GM12878 (cell line): ENCODE measurements at regions not wholly inside any gene's neighbourhood (a gene's known extent, or its start where the extent isn't known, plus 50 kb on each side); places are given as distances from the start of the nearest gene placed in this dataset.

Experiments
- ATAC-seq: fragments of 200-7000 bp; cut with Tn5 transposase; 3 replicates; pipeline ENCODE4 v1.9.1; 2020; ENCODE audit warnings: mild to moderate bottlenecking, moderate library complexity
- BruUV-seq: library from RNA; stranded (reverse); fragments of 400-500 nt; replicated peaks from 2 replicates; lab custom pipeline; 2021; lab: Mats Ljungman, UMichigan
- CTCF ChIA-PET: fragments of 300-600 bp; sonication (Branson Sonifier 250); formaldehyde crosslinking; extraction: SDS; loops from one replicate; lab custom pipeline; 2021; ENCODE audit warnings: inconsistent platforms; lab: Yijun Ruan, JAX
- POLR2A ChIA-PET: fragments of 350-600 bp; formaldehyde crosslinking; extraction: SDS; loops from one replicate; lab custom pipeline; 2021; ENCODE audit warnings: inconsistent platforms; lab: Charles Lee
- RAD21 ChIA-PET: fragments of 300-600 bp; sonication (Branson Sonifier 250); formaldehyde crosslinking; loops from one replicate; lab custom pipeline; 2023; ENCODE audit warnings: antibody characterized with exemption; ENCODE audit not compliant: unreplicated experiment; lab: Charles Lee
- SMC1A ChIA-PET: fragments of 300-600 bp; sonication (Branson Sonifier 250); formaldehyde crosslinking; loops from one replicate; lab custom pipeline; 2023; ENCODE audit not compliant: unreplicated experiment, uncharacterized antibody; lab: Charles Lee
- DNase-seq: peaks from one replicate; pipeline ENCODE4 v3.0.0-alpha.2; 2011; ENCODE audit warnings: low read depth, low spot score
- FAIRE-seq: peaks from 3 replicates; lab custom pipeline; 2011; peaks lifted over from hg19 to GRCh38; lab: Jason Lieb, UNC
- H2AFZ ChIP-seq: 2 replicates; pipeline ENCODE4 v1.6.0; 2011; ENCODE audit warnings: low read depth, low read length, control low read depth; ENCODE audit not compliant: control insufficient read depth
- H3K27ac ChIP-seq: 2 replicates; pipeline ENCODE4 v1.5.1; 2011; ENCODE audit warnings: control low read depth; ENCODE audit not compliant: control insufficient read depth, insufficient read depth
- H3K27me3 ChIP-seq, 2 experiments: replicated peaks in 1 of 2; 2 replicates each; pipeline versions ENCODE4 v1.6.0 to v1.6.1; 2011; ENCODE audit warnings: low read length in 1 of 2; ENCODE audit not compliant: control insufficient read depth in 2 of 2, insufficient read depth in 2 of 2
- H3K36me3 ChIP-seq, 2 experiments: 2 replicates each; pipeline ENCODE4 v1.5.1; 2011; ENCODE audit warnings: low read length in 1 of 2; ENCODE audit not compliant: control insufficient read depth in 2 of 2, insufficient read depth in 2 of 2
- H3K4me1 ChIP-seq: 2 replicates; pipeline ENCODE4 v1.6.1; 2011; ENCODE audit warnings: mild to moderate bottlenecking, low read length, moderate library complexity, mixed read lengths; ENCODE audit not compliant: control insufficient read depth, insufficient read depth
- H3K4me2 ChIP-seq: 2 replicates; pipeline ENCODE4 v1.6.0; 2011; ENCODE audit warnings: control low read depth; ENCODE audit not compliant: control insufficient read depth, insufficient read depth
- H3K4me3 ChIP-seq: fragments of 200-600 bp; sonication (generic); 2 replicates; pipeline ENCODE4 v1.5.1; 2016
- H3K79me2 ChIP-seq: 2 replicates; pipeline ENCODE4 v1.6.0; 2011; ENCODE audit warnings: low read length; ENCODE audit not compliant: control insufficient read depth, insufficient read depth
- H3K9ac ChIP-seq: 2 replicates; pipeline ENCODE4 v1.8.0; 2011; ENCODE audit warnings: low read length, control low read depth, mixed read lengths; ENCODE audit not compliant: control insufficient read depth, insufficient read depth
- H3K9me3 ChIP-seq: replicated peaks from 3 replicates; pipeline ENCODE4 v1.5.1; 2011; ENCODE audit warnings: mild to moderate bottlenecking, low read length; ENCODE audit not compliant: control insufficient read depth, insufficient read depth
- H4K20me1 ChIP-seq: 2 replicates; pipeline ENCODE4 v1.6.0; 2011; ENCODE audit not compliant: control insufficient read depth, insufficient read depth
- BHLHE40 ChIP-seq, 2 experiments: fragments of 450-650 bp in 1 of 2; IDR thresholded peaks; 2 replicates each; pipeline ENCODE4 v1.6.1; 2011 to 2017; ENCODE audit warnings: low read depth in 2 of 2, borderline replicate concordance in 1 of 2, improper control_type of control experiment in 1 of 2, low read length in 1 of 2, mild to moderate bottlenecking in 1 of 2
- CREB1 ChIP-seq: IDR thresholded peaks from 2 replicates; pipeline ENCODE4 v1.6.1; 2012; ENCODE audit warnings: low read depth, mild to moderate bottlenecking, inconsistent platforms
- CREM ChIP-seq: IDR thresholded peaks from 2 replicates; pipeline ENCODE4 v1.6.1; 2014; ENCODE audit warnings: antibody characterized with exemption, low read depth
- FOS ChIP-seq: IDR thresholded peaks from 3 replicates; pipeline ENCODE4 v1.6.1; 2011; ENCODE audit warnings: borderline replicate concordance; ENCODE audit not compliant: insufficient read length; ENCODE audit errors: extremely low read depth
- IKZF2 ChIP-seq, 2 experiments: fragments of 450-650 bp; IDR thresholded peaks; 2 replicates each; pipeline ENCODE4 v1.6.1; 2017; ENCODE audit warnings: mild to moderate bottlenecking in 2 of 2, moderate library complexity in 2 of 2
- MEF2B ChIP-seq: fragments of 450-650 bp; IDR thresholded peaks from 2 replicates; pipeline ENCODE4 v1.6.1; 2018; ENCODE audit warnings: mild to moderate bottlenecking, moderate library complexity; ENCODE audit not compliant: partially characterized antibody, poor library complexity, severe bottlenecking
- MYC ChIP-seq: IDR thresholded peaks from 2 replicates; pipeline ENCODE4 v1.6.1; 2011; ENCODE audit warnings: mild to moderate bottlenecking, low read length, moderate library complexity, inconsistent platforms; ENCODE audit not compliant: insufficient read depth, insufficient replicate concordance, insufficient read length, severe bottlenecking
- NFIC ChIP-seq: IDR thresholded peaks from 2 replicates; pipeline ENCODE4 v1.6.1; 2012; ENCODE audit warnings: low read depth, mild to moderate bottlenecking, inconsistent platforms, low read length, moderate library complexity
- NFXL1 ChIP-seq: fragments of 450-650 bp; IDR thresholded peaks from 2 replicates; pipeline ENCODE4 v1.6.1; 2017; ENCODE audit warnings: antibody characterized with exemption, mild to moderate bottlenecking, borderline replicate concordance
- NFYB ChIP-seq: IDR thresholded peaks from 2 replicates; pipeline ENCODE4 v1.6.1; 2011; ENCODE audit warnings: low read depth, mild to moderate bottlenecking, low read length, improper control_type of control experiment, moderate library complexity; ENCODE audit not compliant: insufficient read depth
- NRF1 ChIP-seq: conservative IDR thresholded peaks from 2 replicates; pipeline ENCODE4 v1.6.1; 2011; ENCODE audit warnings: mild to moderate bottlenecking, low read depth, low read length, improper control_type of control experiment
- SUPT20H ChIP-seq: IDR thresholded peaks from 2 replicates; pipeline ENCODE4 v1.6.1; 2011; ENCODE audit warnings: low read depth, mild to moderate bottlenecking, low read length, moderate library complexity, borderline replicate concordance; ENCODE audit not compliant: control insufficient read depth
- ZNF207 ChIP-seq: fragments of 450-650 bp; IDR thresholded peaks from 2 replicates; pipeline ENCODE4 v1.6.1; 2014; ENCODE audit warnings: antibody characterized with exemption, mild to moderate bottlenecking, borderline replicate concordance
- ZNF384 ChIP-seq: IDR thresholded peaks from 2 replicates; pipeline ENCODE4 v1.6.1; 2012; ENCODE audit warnings: low read depth, mild to moderate bottlenecking, low read length, improper control_type of control experiment, borderline replicate concordance
- WGBS: methylation state at CpG from one replicate; pipeline ENCODE4 v1.1.6; 2016; ENCODE audit warnings: low lambda C conversion rate; ENCODE audit not compliant: insufficient replicate concordance, insufficient coverage; ENCODE audit errors: missing lambda C conversion rate; 5-methylcytosine and 5-hydroxymethylcytosine counted together
- in situ Hi-C: fragments of 300-500 bp; cut with MboI; formaldehyde crosslinking; loops from 9 replicates; pipeline ENCODE4 v1.14.3; 2018; ENCODE audit warnings: mixed read lengths
- intact Hi-C: fragments of 100-400 bp; cut with micrococcal nuclease; formaldehyde crosslinking; loops from one replicate; pipeline ENCODE4 v1.14.2; 2022; ENCODE audit not compliant: unreplicated experiment
- TF ChIP-seq, protein P1 (sequence below): fragments of 450-650 bp; IDR thresholded peaks from 2 replicates; pipeline ENCODE4 v1.6.1; 2016; ENCODE audit warnings: mild to moderate bottlenecking
- TF ChIP-seq, protein P2 (sequence below): IDR thresholded peaks from 2 replicates; pipeline ENCODE4 v1.6.1; 2012; ENCODE audit warnings: low read length, inconsistent platforms
- TF ChIP-seq, protein P3 (sequence below): fragments of 450-650 bp; formaldehyde crosslinking; IDR thresholded peaks from 2 replicates; pipeline ENCODE4 v1.4.0; 2022; ENCODE audit warnings: mild to moderate bottlenecking, moderate library complexity

DNA sequence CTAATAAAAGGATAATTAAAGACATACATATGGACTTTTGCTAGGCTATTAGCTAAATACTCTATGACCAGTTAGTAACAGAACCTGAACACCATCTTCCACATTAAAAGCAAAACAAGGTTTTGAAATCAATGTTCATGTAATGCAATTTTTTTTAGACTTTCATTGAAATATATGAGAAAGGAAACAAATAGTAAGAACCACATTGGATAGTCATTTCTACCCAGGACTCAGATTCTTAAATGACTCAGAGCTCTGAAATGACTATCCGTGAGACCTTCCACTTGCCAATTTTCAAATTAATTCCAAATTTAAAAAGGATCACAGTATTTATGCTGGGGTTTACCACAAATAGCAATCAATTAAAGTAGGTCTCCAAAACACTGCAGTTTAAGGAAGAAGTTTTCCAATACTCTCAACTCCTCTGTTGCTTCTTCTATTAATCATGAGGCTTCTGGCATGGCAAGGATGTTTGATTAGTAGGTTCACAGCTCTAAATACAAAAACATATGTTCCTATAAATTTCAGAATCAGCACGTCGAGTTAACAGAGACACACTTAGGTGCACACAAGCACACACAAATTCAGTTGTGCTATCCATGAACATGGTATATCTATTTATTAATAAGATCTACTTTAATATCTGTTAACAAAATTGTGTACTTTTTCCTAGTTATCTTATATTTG is 841.0 kb downstream of the RNF144A start:
- peaks cover 19% of the 10 kb centered on the region for H3K9me3 ChIP-seq
- SMC1A ChIA-PET: interaction anchor here (0.6 to 3.8 kb wide), 11 partner anchors 9 to 191 kb away, joined by 3 to 26 read pairs (median 3); no protein-coding TSS in a partner anchor
- in situ Hi-C loops (no loop called here), intact Hi-C loops (no loop called here)
- H3K4me2 ChIP-seq: peak overlapping the region; percentile 22; the same call in 1 of the 2 replicates
- RAD21 ChIA-PET: interaction anchor here (0.7 to 1.6 kb wide), 10 partner anchors 8 to 926 kb away, joined by 3 to 7 read pairs (median 3); no protein-coding TSS in a partner anchor
- WGBS: 2% methylated on average over 3 of the region's 3 CpGs
- no peaks in the 10 kb centered on the region for H4K20me1 ChIP-seq
- no peak overlapping the region for H3K4me3 ChIP-seq
- BruUV-seq: no TSS peak
- H3K4me1 ChIP-seq: peaks cover 4% of the 10 kb centered on the region; the same call in 1 of the 2 replicates
- no peaks in the 10 kb centered on the region for H3K36me3 ChIP-seq
- ATAC-seq: peak; percentile 83
- no peaks in the 10 kb centered on the region for H3K27me3 ChIP-seq
- peak; percentile 39 for DNase-seq
- POLR2A ChIA-PET: interaction anchor here (0.6 to 1.3 kb wide), 3 partner anchors 12 to 36 kb away, joined by 3 to 4 read pairs (median 3); no protein-coding TSS in a partner anchor
- H3K9ac ChIP-seq: no peak overlapping the region
- H2AFZ ChIP-seq: no peak overlapping the region
- 0 out of 2 replicates have a peak overlapping the region, but pooled peaks have one; percentile 11 for H3K27ac ChIP-seq
- CTCF ChIA-PET: interaction anchor here (0.6 to 1.3 kb wide), 4 partner anchors 10 to 141 kb away, joined by 3 to 4 read pairs (median 3); no protein-coding TSS in a partner anchor
- no peaks in the 10 kb centered on the region for H3K79me2 ChIP-seq
- FAIRE-seq: no peak
- TF ChIP-seq CREB1 (0 out of 2 replicates have a peak, but pooled peaks have one; percentile 38), ZNF207 (no peak), ZNF384 (no peak), SUPT20H (no peak), IKZF2 (IDR thresholded peaks at IDR 0.05) (peak; percentile 62 to 84), NFIC (peak; percentile 98), NFXL1 (no peak), CREM (peak; percentile 85), MEF2B (peak; percentile 43), MYC (no peak), NFYB (no peak), BHLHE40 (IDR thresholded peaks at IDR 0.05; ENCODE audit: borderline replicate concordance in 1 of 2, low read depth in 2 of 2, low read length in 1 of 2) (peak in 1 of 2 experiments; percentile 40; a peak in 1 of 4 replicates), NRF1 (no peak), FOS (no peak)
- TF ChIP-seq, protein P1, sequence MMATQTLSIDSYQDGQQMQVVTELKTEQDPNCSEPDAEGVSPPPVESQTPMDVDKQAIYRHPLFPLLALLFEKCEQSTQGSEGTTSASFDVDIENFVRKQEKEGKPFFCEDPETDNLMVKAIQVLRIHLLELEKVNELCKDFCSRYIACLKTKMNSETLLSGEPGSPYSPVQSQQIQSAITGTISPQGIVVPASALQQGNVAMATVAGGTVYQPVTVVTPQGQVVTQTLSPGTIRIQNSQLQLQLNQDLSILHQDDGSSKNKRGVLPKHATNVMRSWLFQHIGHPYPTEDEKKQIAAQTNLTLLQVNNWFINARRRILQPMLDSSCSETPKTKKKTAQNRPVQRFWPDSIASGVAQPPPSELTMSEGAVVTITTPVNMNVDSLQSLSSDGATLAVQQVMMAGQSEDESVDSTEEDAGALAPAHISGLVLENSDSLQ: no peak
- TF ChIP-seq, protein P2, sequence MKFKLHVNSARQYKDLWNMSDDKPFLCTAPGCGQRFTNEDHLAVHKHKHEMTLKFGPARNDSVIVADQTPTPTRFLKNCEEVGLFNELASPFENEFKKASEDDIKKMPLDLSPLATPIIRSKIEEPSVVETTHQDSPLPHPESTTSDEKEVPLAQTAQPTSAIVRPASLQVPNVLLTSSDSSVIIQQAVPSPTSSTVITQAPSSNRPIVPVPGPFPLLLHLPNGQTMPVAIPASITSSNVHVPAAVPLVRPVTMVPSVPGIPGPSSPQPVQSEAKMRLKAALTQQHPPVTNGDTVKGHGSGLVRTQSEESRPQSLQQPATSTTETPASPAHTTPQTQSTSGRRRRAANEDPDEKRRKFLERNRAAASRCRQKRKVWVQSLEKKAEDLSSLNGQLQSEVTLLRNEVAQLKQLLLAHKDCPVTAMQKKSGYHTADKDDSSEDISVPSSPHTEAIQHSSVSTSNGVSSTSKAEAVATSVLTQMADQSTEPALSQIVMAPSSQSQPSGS: peak; percentile 93
- TF ChIP-seq, protein P3, sequence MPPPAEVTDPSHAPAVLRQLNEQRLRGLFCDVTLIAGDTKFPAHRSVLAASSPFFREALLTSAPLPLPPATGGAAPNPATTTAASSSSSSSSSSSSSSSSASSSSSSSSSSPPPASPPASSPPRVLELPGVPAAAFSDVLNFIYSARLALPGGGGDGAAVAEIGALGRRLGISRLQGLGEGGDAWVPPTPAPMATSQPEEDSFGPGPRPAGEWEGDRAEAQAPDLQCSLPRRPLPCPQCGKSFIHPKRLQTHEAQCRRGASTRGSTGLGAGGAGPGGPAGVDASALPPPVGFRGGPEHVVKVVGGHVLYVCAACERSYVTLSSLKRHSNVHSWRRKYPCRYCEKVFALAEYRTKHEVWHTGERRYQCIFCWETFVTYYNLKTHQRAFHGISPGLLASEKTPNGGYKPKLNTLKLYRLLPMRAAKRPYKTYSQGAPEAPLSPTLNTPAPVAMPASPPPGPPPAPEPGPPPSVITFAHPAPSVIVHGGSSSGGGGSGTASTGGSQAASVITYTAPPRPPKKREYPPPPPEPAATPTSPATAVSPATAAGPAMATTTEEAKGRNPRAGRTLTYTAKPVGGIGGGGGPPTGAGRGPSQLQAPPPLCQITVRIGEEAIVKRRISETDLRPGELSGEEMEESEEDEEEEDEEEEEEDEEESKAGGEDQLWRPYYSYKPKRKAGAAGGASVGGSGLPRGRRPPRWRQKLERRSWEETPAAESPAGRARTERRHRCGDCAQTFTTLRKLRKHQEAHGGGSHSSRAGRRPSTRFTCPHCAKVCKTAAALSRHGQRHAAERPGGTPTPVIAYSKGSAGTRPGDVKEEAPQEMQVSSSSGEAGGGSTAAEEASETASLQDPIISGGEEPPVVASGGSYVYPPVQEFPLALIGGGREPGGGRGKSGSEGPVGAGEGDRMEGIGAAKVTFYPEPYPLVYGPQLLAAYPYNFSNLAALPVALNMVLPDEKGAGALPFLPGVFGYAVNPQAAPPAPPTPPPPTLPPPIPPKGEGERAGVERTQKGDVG (CRISPR knock-in tag): no peak
